ENCODE measurements at regions not wholly inside any gene's neighbourhood (a gene's known extent, or its start where the extent isn't known, plus 50 kb on each side); places are given as distances from the start of the nearest gene placed in this dataset.
"Not testable (repeated sequence)": the region's sequence is repeated elsewhere in the genome, so short reads cannot be mapped to it uniquely, and the experiment has no call there.

GRCh38 chr6:166809721-166810120 is 146.6 kb downstream of the RNASET2 start:
- H3K4me3 ChIP-seq (ENCODE audit: low read depth, low read length), result no peak overlapping the region

- no peak overlapping the region for H3K4me3 ChIP-seq (ENCODE audit: low read depth, low read length)
Observed at GRCh38 chr6:166806962-166807757, 149.2 kb downstream of the RNASET2 start.

GRCh38 chr6:166806217-166806838 is 150.0 kb downstream of the RNASET2 start:
- H3K4me3 ChIP-seq (ENCODE audit: low read depth, low read length), result no peak overlapping the region

- no peak overlapping the region for H3K4me3 ChIP-seq (ENCODE audit: low read depth, low read length)
Observed at GRCh38 chr6:166803471-166803870, 152.9 kb downstream of the RNASET2 start.

GRCh38 chr6:166802401-166802800 is 153.9 kb downstream of the RNASET2 start:
- H3K4me3 ChIP-seq (ENCODE audit: low read depth, low read length), result no peak overlapping the region

GRCh38 chr6:166800137-166800536 is 156.2 kb downstream of the RNASET2 start:
- H3K4me3 ChIP-seq (ENCODE audit: low read depth, low read length), result no peak overlapping the region

GRCh38 chr6:166798652-166799051 is 157.7 kb downstream of the RNASET2 start:
- no peak overlapping the region for H3K4me3 ChIP-seq (ENCODE audit: low read depth, low read length)

GRCh38 chr6:166796610-166797009 is 159.7 kb downstream of the RNASET2 start:
- no peak overlapping the region for H3K4me3 ChIP-seq (ENCODE audit: low read depth, low read length)

GRCh38 chr6:166795879-166796278 is 160.5 kb downstream of the RNASET2 start:
- no peak overlapping the region for H3K4me3 ChIP-seq (ENCODE audit: low read depth, low read length)

- H3K4me3 ChIP-seq (ENCODE audit: low read depth, low read length), result not testable (repeated sequence)
Observed at GRCh38 chr6:166790808-166791207, 163.8 kb upstream of the RPS6KA2 start.

GRCh38 chr6:166788846-166789529 is 161.9 kb upstream of the RPS6KA2 start:
- not testable (repeated sequence) for H3K4me3 ChIP-seq (ENCODE audit: low read depth, low read length)

GRCh38 chr6:166786704-166787293 is 159.7 kb upstream of the RPS6KA2 start:
- no peak overlapping the region for H3K4me3 ChIP-seq (ENCODE audit: low read depth, low read length)

- H3K4me3 ChIP-seq (ENCODE audit: low read depth, low read length), result no peak overlapping the region
Observed at GRCh38 chr6:166785131-166785530, 158.1 kb upstream of the RPS6KA2 start.

GRCh38 chr6:166784691-166785090 is 157.6 kb upstream of the RPS6KA2 start:
- H3K4me3 ChIP-seq (ENCODE audit: low read depth, low read length), result no peak overlapping the region

- H3K4me3 ChIP-seq (ENCODE audit: low read depth, low read length), result no peak overlapping the region
Observed at GRCh38 chr6:166782520-166782919, 155.5 kb upstream of the RPS6KA2 start.

- no peak overlapping the region for H3K4me3 ChIP-seq (ENCODE audit: low read depth, low read length)
Observed at GRCh38 chr6:166781331-166781730, 154.3 kb upstream of the RPS6KA2 start.

- no peak overlapping the region for H3K4me3 ChIP-seq (ENCODE audit: low read depth, low read length)
Observed at GRCh38 chr6:166779963-166780683, 153.1 kb upstream of the RPS6KA2 start.

- H3K4me3 ChIP-seq (ENCODE audit: low read depth, low read length), result no peak overlapping the region
Observed at GRCh38 chr6:166779381-166779780, 152.3 kb upstream of the RPS6KA2 start.

GRCh38 chr6:166778776-166779175 is 151.7 kb upstream of the RPS6KA2 start:
- H3K4me3 ChIP-seq (ENCODE audit: low read depth, low read length), result no peak overlapping the region

GRCh38 chr6:166778046-166778445 is 151.0 kb upstream of the RPS6KA2 start:
- H3K4me3 ChIP-seq (ENCODE audit: low read depth, low read length), result no peak overlapping the region

GRCh38 chr6:166777096-166777630 is 150.1 kb upstream of the RPS6KA2 start:
- H3K4me3 ChIP-seq (ENCODE audit: low read depth, low read length), result no peak overlapping the region

Measured in iPS-11a (cell line).